ENCODE measurements at regions not wholly inside any gene's neighbourhood (a gene's known extent, or its start where the extent isn't known, plus 50 kb on each side); places are given as distances from the start of the nearest gene placed in this dataset.

- H3K36me3 Mint-ChIP-seq (ENCODE audit: unreplicated experiment): no peaks in the 10 kb centered on the region
- no peak for TF ChIP-seq CTCF (IDR thresholded peaks at IDR 0.05; ENCODE audit: partially characterized antibody, unreplicated experiment)
Observed at GRCh38 chr16:47780213-47780875, 319.2 kb downstream of the PHKB start.

GRCh38 chr16:47779201-47780016 is 318.3 kb downstream of the PHKB start:
- Mint-ChIP-seq H3K36me3 (ENCODE audit: unreplicated experiment) (no peaks in the 10 kb centered on the region), H3K4me3 (ENCODE audit: unreplicated experiment) (no peak overlapping the region), H3K27ac (ENCODE audit: unreplicated experiment) (no peak overlapping the region), H3K9me3 (ENCODE audit: unreplicated experiment) (peaks cover 1% of the 10 kb centered on the region), H3K27me3 (ENCODE audit: unreplicated experiment) (no peaks in the 10 kb centered on the region), H3K4me1 (ENCODE audit: low read depth, unreplicated experiment) (no peaks in the 10 kb centered on the region)
- TF ChIP-seq CTCF (IDR thresholded peaks at IDR 0.05; ENCODE audit: partially characterized antibody, unreplicated experiment): no peak
- DNase-seq: no peak

More at GRCh38 chr16:47780213-47780875, 319.2 kb downstream of the PHKB start:
- Mint-ChIP-seq H3K4me3 (ENCODE audit: unreplicated experiment) (no peak overlapping the region), H3K27me3 (ENCODE audit: unreplicated experiment) (no peaks in the 10 kb centered on the region), H3K4me1 (ENCODE audit: low read depth, unreplicated experiment) (no peaks in the 10 kb centered on the region), H3K9me3 (ENCODE audit: unreplicated experiment) (peaks cover 1% of the 10 kb centered on the region), H3K27ac (ENCODE audit: unreplicated experiment) (no peak overlapping the region)
- no peak for DNase-seq

GRCh38 chr16:47778106-47778801 is 317.1 kb downstream of the PHKB start:
- Mint-ChIP-seq H3K4me1 (ENCODE audit: low read depth, unreplicated experiment) (no peaks in the 10 kb centered on the region), H3K36me3 (ENCODE audit: unreplicated experiment) (no peaks in the 10 kb centered on the region), H3K27ac (ENCODE audit: unreplicated experiment) (no peak overlapping the region), H3K9me3 (ENCODE audit: unreplicated experiment) (peaks cover 5% of the 10 kb centered on the region), H3K4me3 (ENCODE audit: unreplicated experiment) (no peak overlapping the region), H3K27me3 (ENCODE audit: unreplicated experiment) (no peaks in the 10 kb centered on the region)
- TF ChIP-seq CTCF (IDR thresholded peaks at IDR 0.05; ENCODE audit: partially characterized antibody, unreplicated experiment): no peak
- DNase-seq: no peak

GRCh38 chr16:47777220-47777619 is 316.1 kb downstream of the PHKB start:
- Mint-ChIP-seq H3K4me3 (ENCODE audit: unreplicated experiment) (no peak overlapping the region), H3K9me3 (ENCODE audit: unreplicated experiment) (peaks cover 7% of the 10 kb centered on the region), H3K36me3 (ENCODE audit: unreplicated experiment) (no peaks in the 10 kb centered on the region), H3K27me3 (ENCODE audit: unreplicated experiment) (no peaks in the 10 kb centered on the region), H3K27ac (ENCODE audit: unreplicated experiment) (no peak overlapping the region), H3K4me1 (ENCODE audit: low read depth, unreplicated experiment) (no peaks in the 10 kb centered on the region)
- DNase-seq: no peak
- no peak for TF ChIP-seq CTCF (IDR thresholded peaks at IDR 0.05; ENCODE audit: partially characterized antibody, unreplicated experiment)

Data from glutamatergic neuron (in vitro differentiated cells).